ENCODE measurements at regions not wholly inside any gene's neighbourhood (a gene's known extent, or its start where the extent isn't known, plus 50 kb on each side); places are given as distances from the start of the nearest gene placed in this dataset.
"Not testable (repeated sequence)": the region's sequence is repeated elsewhere in the genome, so short reads cannot be mapped to it uniquely, and the experiment has no call there.

- DNase-seq = no peak
Observed at GRCh38 chr2:22027345-22028005, 903.7 kb downstream of the TDRD15 start.

DNA sequence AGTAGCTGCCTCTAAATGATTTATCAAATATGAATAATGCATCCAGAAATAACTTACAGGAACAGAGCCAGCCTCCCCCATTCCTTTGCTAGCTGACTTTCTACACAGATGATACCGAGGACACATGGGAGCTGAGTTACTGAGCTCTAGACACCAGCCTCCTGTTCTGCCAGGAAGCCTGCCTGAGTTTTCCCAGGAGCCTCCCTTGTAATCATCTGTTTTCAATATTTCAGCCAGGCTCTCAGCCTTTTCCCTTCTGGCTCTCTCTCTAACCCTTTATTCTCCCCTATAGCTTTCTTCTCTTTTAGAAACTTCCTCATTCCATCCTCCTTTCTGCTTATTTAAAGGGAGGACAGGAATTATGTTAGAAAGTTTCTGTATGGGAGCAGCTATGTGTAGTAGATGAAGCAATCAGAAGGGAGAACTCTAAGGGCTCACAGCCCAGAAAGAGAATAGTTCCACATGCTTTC lies 911.6 kb downstream of the TDRD15 start:
- no peak for DNase-seq

DNA sequence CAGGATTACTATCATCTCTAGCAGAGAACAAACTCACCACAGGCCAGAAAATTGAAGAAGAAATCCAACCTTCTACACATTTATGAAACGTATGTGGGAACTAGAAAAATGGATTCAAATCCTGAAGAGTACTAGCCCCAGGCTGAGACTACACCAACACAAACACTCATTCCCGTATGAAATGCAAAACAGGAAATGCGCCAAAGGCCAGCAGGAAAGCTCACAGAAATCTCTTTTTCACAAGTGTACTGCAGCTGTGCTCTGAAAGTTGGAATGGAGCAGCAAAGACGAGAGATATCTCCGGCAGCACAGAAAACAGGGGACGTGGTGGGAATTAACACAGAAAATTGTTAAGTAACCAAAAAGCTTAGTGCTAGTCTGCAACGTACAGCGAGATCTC lies 913.5 kb downstream of the TDRD15 start:
- DNase-seq = no peak

DNA sequence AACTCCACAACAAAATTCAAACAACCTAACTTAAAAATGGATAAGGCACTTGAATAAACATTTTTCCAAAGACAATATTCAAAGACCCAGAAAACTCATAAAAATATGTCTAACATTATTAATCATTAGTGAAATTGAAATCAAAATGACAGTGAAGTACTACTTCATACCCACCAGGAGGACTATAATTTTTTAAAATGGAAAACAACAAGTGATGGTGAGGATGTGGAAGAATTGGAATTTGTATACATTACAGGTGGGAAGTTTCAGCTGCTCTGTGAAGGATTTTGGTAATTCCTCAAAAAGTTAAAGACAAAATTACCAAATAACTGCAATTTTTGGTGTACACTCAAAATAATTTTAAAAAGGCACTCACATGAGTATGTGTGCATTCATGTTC lies 920.0 kb downstream of the TDRD15 start:
- no peak for DNase-seq

GRCh38 chr2:22055784-22056620 lies 932.2 kb downstream of the TDRD15 start:
- no peak for DNase-seq

- DNase-seq = no peak
Observed at GRCh38 chr2:22056621-22057132, 932.9 kb downstream of the TDRD15 start.

DNA sequence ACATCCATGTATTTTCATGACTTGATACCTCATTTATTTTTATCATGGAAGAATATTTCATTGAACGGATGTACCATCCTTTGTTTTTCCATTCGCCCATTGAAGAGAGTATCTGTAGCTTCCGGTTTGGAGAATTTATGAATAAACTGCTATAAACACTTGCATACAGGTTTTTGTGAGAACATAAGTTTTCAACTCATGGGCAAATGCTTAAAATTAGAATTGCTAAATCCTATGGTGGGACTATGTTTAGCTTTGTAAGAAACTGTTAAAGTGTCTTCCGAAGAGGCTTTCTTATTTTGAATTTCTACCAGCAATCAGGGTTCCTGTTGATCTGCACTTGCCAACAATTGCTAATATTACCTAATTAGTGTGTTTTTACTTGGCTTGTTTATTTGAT lies 938.9 kb downstream of the TDRD15 start:
- DNase-seq = no peak

GRCh38 chr2:22076454-22076853 lies 952.7 kb downstream of the TDRD15 start:
- no peak for DNase-seq

- no peak for DNase-seq
Observed at GRCh38 chr2:22078701-22079100, 954.9 kb downstream of the TDRD15 start.

GRCh38 chr2:22079583-22079982 lies 955.8 kb downstream of the TDRD15 start:
- DNase-seq = no peak

DNA sequence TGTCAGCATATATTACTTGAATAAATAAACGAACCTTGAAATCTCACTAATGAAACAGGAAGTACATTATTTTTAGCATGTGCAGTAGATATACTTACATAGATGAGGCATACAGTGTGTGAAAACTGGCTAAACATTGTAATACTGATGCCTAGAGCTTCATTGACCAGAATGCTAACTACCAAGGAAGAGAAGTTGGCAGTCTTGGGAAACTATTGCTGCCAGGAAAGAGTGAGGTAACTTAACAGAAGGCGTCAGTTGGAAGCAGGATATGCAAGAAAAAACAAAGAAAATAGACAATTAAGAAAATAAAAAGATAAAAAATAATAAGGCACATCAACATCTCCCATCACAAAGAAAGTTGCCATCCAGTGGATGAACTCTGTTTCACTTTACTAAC lies 963.0 kb downstream of the TDRD15 start:
- DNase-seq = no peak

DNA sequence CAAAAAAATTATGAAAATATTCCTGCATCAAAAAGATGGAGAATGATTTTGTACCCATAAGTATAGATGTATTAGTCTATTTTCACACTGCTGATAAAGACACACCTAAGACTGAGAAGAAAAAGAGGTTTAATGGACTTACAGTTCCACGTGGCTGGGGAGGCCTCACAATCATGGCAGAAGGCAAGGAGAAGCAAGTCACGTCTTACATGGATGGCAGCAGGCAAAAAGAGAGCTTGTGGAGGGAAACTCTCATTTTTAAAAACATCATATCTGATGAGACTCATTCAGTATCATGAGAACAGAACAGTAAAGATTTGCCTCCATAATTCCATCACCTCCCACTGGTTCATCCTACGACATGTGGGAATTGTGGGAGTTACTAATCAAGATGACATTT lies 979.8 kb downstream of the TDRD15 start:
- not testable (repeated sequence) for DNase-seq

DNA sequence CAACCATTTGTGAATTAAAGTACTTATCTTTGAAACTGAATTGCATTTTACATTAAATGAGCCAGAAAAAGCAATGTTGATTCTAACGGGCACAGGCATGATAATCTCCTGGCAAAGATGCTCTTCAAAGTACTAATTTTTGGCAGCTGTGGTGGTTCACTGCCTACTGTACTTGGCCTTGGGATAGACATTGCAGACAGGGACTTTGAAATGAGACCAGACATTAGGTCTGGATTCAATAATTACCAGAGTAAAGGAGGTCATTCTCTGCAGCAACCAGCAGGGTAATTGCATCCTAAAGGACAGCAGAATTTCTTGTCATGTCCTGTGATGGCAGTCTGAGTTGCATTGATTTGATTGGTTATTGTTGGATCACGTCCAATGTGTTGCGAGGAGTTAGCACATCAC lies 986.5 kb downstream of the TDRD15 start:
- DNase-seq = no peak

DNA sequence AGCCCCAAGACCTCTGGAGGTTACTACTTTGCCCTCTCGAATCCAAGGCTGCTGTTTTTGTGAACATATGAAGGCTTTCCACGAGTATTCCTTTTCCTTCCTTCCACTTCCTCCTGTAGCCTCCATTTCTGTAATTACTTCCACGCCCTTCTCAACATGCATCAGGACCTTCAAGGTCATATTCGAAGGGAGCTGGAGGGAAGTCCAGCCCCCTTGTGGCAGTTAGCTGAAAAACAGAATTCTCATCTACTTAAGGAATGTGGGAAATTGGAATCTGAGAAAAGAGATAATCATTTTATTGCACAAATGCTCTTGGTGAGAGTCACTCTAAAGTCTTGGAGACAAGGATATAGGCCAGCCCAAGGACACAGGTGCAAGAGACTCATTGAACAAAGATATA lies 1000.2 kb downstream of the TDRD15 start:
- no peak for DNase-seq

DNA sequence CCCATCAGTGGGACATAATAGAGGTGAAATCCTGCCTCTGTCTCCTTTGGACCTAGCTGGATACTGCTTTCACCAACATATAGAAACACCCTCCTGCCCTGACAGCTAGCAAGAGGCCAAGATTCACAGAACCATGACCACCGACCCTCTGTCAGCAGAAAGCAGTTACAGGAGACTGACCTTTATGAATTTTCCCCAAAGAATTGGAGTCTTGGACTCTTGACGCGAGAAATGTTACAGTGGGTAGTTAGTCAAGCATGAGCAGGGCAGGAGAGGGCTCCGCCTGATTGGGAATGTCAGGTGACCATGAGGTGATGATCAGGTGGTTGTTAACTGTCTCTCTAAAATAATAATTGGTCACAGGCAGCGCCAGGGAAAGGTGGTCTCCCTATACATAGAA lies 1002.3 kb downstream of the TDRD15 start:
- DNase-seq = no peak

- DNase-seq = no peak
Observed at GRCh38 chr2:22126978-22127377, 1003.2 kb downstream of the TDRD15 start.

- no peak for DNase-seq
Observed at GRCh38 chr2:22134421-22134820, 1010.7 kb downstream of the TDRD15 start.

DNA sequence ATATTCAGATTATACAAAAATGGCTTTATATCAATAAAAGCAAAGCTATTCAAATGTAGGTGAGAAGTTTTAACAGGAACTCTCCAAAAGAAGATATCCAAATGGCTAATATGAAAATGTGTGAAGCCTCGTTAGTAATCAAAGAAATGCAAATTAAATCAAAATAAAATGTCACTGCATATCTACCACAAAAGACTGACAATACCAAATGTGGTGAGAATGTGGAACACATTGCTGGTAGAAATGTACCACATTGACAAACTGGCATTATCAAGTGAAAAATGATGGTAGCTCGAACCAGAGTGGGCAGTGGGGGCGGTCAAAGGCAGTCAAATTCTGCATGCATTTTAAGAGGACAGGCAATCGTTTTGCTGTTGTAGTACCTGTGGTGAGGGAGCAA lies 1012.7 kb downstream of the TDRD15 start:
- DNase-seq = no peak

DNA sequence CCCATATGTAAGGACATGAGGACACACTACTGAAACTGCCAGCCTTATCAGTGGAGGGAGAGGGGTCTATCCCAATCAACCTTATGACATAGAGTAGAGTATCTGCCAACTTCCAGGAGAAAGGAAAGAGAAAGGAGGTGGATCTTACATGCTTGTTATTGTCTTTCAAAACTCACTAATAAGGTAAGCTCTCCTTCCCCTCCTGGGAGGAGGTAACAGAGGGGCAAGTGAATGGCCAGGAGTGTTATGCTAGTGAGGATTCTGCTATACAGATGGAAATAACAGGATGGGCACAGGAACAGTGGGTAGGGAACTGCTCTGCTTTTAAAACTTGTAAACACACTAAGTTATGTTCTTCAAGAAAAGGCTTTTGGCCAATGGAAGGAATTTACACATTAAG lies 1020.1 kb downstream of the TDRD15 start:
- DNase-seq = no peak

DNA sequence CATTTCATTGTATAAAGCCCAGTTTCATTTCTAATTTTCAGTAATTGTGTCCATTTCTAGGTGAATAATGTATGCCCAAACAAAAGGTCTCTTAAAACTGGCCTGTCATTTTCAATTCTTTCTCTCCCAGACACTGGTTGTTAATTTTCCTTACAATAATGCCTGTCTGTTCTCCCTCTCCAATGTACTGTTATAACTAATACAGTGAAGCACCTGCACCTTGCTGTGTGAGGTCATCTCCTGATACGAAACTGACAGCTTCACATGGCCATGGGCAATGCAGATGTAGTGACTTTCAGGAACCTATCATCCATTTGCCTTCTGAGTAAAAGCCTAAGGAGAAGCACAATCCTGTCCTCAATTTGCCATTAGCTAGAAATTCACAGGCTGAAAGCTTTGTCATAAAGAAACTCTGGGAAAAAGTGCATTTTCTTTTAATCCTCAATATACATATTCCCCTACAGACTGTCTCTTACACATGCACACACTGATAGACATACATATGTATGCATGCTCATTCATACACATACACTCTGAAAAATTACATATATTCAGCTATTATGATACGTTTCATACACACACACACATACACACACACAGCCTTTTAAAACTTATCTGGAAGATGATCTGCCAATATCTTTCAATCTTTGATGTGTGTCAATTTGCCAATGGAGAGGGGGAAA lies 1030.3 kb downstream of the TDRD15 start:
- DNase-seq = no peak

DNA sequence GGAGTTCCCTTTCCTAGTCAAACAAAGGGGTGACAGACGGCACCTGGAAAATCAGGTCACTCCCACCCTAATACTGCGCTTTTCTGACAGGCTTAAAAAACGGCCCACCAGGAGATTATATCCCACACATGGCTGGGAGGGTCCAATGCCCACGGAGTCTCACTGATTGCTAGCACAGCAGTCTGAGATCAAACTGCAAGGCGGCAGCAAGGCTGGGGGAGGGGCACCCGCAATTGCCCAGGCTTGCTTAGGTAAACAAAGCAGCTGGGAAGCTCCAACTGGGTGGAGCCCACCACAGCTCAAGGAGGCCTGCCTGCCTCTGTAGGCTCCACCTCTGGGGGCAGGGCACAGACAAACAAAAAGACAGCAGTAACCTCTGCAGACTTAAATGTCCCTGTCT lies 1032.9 kb downstream of the TDRD15 start:
- not testable (repeated sequence) for DNase-seq

DNA sequence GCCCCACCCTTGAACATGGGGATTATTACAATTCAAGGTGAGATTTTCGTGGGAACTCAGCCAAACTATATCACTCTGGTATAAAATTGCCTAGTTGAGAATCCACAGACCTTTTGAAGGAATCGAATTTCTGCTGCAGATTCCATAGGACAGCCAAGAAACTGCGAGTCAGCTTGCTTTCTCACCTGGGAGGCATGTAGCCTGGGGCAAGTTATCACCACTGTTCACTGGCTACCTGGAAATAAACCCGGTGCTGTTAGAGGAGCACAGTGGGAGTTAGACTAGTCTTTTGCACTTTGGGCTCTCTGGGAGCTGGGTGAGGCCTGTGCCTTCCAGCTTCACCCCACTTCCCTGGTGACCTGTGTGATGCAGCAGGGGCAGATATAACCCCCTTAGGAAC lies 1043.5 kb downstream of the TDRD15 start:
- DNase-seq = no peak

DNA sequence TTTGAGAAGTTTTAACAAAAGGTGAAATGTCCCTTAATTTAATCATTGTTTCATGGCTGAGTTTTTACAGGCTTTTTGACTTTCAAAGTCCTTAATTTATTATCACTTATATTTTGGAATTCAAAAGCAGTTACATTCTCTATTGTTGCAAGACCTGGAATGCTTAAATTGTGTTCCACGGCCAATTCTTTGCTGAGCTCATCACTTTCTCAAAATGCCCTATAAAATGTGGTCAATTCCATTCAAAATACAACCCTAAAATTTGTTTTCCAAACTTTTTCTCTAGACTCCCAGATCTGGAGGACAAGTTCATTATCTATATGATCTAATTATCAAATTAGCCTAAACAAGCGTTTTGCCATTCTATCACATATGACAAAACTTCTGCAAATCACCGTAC lies 1051.2 kb downstream of the TDRD15 start:
- no peak for DNase-seq

GRCh38 chr2:22185251-22185650 lies 1061.5 kb downstream of the TDRD15 start:
- no peak for DNase-seq
